GM18870 (cell line): ENCODE measurements at regions not wholly inside any gene's neighbourhood (a gene's known extent, or its start where the extent isn't known, plus 50 kb on each side); places are given as distances from the start of the nearest gene placed in this dataset.

ENCODE experiments used
- ATAC-seq: cut with Tn5 transposase; IDR thresholded peaks from one replicate; pipeline ENCODE4 v1.9.1; 2021; ENCODE audit warnings: moderate library complexity; ENCODE audit not compliant: unreplicated experiment

- ATAC-seq, result no peak
Observed at GRCh38 chr13:67769063-67769986, 539.2 kb upstream of the PCDH9 start.

DNA sequence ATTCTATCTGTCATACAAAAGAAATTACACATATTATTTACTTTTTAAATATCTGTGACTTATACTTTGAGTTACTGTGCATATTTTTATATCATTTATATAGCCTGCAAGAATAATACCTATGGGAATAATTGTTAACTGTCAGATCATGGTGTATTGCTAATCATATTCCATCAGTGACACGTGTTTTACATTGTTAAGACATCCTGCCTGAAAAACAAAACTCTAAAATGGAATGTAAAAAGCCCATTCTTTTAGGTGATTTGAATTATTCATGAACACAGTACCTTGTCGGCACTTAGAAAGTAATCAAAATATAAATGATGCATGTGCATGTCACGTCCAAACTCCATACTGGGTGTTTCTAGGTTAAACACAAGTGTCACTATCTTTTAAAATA lies 533.8 kb upstream of the PCDH9 start:
- ATAC-seq, result no peak

GRCh38 chr13:67763384-67763783 lies 533.2 kb upstream of the PCDH9 start:
- no peak for ATAC-seq

- no peak for ATAC-seq
Observed at GRCh38 chr13:67758975-67759374, 528.8 kb upstream of the PCDH9 start.

GRCh38 chr13:67754012-67754411 lies 523.9 kb upstream of the PCDH9 start:
- no peak for ATAC-seq

GRCh38 chr13:67752759-67753158 lies 522.6 kb upstream of the PCDH9 start:
- no peak for ATAC-seq

DNA sequence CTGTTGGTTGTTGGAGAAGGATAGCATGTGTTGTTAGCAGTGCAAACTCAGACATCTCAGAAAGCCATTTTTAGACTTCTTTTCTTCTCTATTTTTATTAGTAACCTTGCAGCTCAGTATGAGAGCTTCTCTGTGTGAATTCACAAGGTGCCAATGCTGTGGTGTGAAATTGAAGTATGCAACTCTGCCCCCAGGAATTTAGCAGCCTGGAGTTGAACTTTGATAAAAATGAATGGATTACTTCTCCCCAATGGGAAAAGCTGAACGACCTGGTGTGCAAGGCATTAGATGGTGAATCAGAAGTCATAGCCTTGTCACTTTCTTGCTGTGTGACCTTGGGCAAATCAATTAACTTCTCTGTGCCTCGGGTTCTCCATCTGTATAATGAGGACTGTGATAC lies 512.3 kb upstream of the PCDH9 start:
- no peak for ATAC-seq

GRCh38 chr13:67740871-67741535 lies 510.9 kb upstream of the PCDH9 start:
- no peak for ATAC-seq

DNA sequence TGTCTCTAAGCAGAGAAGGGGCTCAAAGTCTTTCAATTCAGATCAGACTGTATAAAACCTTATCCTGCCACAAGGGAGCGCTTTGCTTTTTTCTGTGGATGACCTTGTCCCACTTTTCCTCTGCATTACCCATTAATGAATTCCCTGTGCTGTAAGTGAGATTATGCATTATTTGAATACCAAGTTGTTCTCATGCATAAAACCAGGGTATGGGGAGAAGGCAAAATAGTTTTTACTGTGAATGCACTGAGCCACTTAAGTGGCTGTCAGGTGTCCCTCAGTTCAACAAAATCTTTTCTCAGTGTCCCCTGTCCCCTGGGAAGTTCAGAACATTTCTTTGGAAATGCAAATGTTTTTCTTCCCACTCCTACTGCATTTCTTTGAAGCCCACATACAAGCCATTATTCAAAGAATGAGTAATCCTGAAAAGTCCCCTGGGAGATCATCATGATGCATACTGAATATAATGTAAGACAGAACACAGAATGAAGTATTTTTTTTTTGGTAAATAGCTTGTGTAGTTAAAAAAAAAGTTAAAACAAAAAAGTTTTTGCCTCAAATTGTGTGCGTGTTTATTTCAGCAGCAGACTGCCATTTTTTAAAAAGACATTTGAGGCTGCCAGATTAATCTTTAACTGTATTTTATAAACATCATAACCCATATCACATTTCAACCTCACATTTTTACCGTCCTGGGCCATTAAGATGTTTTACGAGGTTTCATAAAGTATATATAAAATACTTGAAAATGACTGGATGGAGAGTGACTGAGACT lies 506.7 kb upstream of the PCDH9 start:
- no peak for ATAC-seq

DNA sequence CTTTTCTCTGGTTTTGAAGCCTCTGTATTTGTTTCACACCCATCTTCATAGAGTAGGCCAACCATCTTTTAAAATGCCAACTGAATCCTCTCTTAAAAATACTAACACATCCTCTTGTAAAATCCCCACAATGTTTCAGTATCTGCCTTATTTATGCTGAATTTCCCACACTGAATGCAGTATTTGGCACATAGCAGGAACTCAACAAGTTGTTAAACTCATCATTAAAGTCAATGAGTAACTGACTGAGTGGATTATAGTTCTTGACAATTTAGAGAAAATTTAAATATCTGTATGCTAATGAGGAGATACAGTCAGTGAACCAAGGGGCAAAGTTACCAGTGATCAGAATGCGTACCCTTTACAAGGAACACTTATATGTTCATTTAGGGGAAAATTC lies 505.5 kb upstream of the PCDH9 start:
- no peak for ATAC-seq

DNA sequence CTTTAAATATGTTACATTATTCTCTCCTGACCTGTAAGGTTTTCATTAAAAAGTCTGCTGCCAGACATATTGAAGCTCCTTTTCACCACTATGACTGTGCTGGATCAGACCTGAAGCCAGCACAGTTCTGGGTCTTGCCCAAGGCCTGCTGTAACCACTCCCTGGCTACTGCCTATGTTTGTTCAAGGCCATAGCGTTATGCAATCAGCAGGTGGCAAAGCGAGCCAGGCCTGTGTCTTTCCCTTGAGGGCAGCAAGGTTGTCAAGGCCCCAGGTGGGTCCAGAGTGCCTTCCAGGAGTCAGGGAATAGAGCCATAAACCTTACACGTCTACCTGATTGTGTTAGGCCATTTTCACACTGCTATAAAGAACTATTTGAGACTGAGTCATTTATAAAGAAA lies 496.8 kb upstream of the PCDH9 start:
- ATAC-seq, result no peak

GRCh38 chr13:67725999-67726398 lies 495.9 kb upstream of the PCDH9 start:
- ATAC-seq, result no peak

DNA sequence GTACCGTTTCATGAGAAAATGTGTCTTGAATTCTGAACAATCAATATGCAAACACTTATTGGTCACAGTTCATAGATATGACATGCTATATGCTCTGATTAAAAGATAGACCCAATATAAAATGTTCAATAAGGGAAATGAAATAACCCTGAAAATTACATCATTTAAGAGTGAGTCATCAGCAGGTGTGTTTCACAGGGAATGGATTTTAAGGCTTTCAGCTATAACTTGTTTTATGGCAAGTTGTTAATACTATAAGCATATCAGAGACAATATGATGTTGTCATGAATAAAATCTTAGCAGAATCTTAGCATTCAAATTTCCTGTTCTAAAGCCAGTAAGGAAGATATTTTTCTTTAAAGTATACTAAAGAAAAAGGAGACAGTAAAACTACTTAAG lies 483.4 kb upstream of the PCDH9 start:
- no peak for ATAC-seq

DNA sequence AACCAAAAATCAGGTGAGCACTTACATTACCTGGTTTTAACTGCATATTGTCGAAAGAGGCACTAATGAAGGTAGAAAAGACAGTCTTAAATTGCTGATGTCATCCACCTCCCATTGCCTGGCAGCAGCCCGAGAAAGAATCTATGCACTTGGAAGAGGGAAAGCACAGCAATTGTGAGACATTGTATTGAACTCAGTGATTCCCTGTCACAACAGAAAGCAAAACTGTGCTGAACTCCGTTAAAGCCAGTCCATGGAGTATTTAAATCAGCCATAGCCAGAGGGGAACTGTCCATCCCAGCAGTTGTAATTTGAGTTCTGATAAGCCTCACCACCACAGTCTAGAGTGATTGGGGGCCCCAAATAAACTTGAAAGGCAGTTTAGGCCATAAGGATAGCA lies 466.6 kb upstream of the PCDH9 start:
- ATAC-seq, result no peak

DNA sequence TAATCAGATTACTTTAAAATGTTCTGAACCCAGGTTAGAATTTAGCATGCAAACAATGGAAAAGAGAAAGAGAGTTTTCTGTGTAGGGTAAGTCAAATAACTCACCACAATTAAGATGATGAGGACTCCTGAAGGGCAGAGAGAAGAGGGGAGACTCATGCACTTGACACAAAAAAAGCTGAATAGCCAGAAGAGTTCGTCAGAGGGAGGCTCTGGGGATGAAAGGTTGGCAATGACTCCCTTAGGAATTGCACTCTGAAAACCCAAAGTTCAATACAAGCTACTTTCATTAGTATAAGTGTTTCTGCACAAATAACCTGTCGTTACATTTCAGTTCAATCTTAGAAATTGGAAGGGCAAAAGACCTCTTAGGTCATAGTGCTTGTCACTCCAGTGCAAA lies 434.4 kb upstream of the PCDH9 start:
- no peak for ATAC-seq

DNA sequence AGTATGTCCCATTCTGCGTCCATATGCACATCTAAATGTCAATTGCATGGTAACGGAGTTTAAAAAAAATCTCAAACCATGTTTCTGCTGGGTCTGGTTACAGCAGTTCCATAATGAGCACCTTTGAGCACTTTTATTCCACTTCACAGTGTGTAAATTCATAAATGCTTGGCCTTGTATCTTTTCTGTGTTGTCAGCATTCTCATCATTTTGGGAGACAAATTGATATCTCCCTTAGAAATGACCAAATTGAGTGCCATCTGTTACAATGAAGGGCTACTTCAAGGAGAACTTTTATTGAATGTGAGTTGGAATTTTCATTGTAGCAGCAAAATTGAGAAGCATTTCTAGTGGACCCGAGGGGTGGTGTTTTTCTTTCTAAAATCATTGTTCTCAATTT lies 432.9 kb upstream of the PCDH9 start:
- no peak for ATAC-seq

- ATAC-seq, result no peak
Observed at GRCh38 chr13:67652887-67653286, 422.8 kb upstream of the PCDH9 start.

- ATAC-seq, result no peak
Observed at GRCh38 chr13:67651908-67652465, 421.9 kb upstream of the PCDH9 start.

- no peak for ATAC-seq
Observed at GRCh38 chr13:67650471-67650870, 420.3 kb upstream of the PCDH9 start.

DNA sequence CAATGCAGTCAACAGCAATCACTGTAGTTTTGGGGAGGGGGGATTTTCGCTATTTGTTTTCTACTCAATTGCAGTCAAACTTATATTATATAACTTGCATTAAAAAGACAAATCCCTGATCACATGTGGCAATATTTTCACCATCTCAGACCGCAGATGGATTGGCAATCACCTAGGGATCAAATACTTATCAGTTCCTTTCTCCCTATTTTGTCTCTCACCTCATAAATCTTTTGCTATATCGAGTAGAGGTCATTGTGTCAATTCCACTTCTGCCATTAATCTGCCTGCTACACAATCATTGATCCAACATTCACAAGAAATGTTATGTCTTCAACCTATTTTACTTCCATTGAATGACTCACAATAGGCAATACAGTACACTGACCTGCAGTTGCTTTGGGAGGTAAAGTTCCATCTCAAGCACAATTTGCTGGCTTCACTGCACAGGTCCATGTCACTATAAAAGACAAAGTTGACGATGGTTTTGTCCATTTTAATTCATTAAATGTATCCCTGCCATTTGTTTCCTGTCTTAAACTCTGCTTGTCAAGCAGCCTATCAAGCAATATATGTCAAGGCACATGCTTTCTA lies 415.8 kb upstream of the PCDH9 start:
- no peak for ATAC-seq

DNA sequence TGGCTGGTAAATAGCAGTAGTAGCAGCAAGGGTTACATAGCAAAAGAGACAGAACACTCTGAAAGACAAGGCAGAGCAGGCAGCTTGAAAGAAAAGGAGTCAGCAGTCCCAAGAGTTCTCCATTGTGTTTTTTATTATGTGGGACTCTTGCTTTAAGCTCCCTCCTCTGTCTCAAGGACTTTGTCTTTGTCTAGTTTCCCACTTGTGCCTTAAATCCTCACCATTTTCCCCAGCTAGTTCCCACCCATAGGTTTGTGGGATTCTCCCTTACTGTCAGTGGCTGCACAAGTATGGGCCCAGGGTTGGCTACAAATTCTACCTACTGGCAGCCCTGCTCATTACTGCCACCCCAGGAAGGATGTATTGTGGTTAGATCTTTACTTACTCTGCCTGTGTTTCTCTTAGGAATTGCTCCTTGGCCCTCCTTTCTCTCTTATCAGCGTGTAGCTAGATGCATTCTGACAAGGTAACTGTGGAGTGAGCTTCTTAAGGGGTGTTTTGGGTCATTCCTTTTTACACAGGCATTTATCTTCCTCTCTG lies 413.4 kb upstream of the PCDH9 start:
- ATAC-seq, result no peak
